MM.1S (cell line): ENCODE measurements at regions not wholly inside any gene's neighbourhood (a gene's known extent, or its start where the extent isn't known, plus 50 kb on each side); places are given as distances from the start of the nearest gene placed in this dataset.

Source experiments
- EZH2 ChIP-seq: fragments of 300-600 bp; sonication (generic); optimal IDR thresholded peaks from 2 replicates; pipeline ENCODE3; 2017; ENCODE audit warnings: low read depth, mild to moderate bottlenecking, antibody characterized with exemption, low read length, mixed read lengths
- TF ChIP-seq, protein P1 (sequence below): fragments of 300-600 bp; sonication (generic); IDR thresholded peaks from 2 replicates; pipeline ENCODE4 v1.5.1; 2016; ENCODE audit warnings: antibody characterized with exemption, low read length, mixed read lengths

DNA sequence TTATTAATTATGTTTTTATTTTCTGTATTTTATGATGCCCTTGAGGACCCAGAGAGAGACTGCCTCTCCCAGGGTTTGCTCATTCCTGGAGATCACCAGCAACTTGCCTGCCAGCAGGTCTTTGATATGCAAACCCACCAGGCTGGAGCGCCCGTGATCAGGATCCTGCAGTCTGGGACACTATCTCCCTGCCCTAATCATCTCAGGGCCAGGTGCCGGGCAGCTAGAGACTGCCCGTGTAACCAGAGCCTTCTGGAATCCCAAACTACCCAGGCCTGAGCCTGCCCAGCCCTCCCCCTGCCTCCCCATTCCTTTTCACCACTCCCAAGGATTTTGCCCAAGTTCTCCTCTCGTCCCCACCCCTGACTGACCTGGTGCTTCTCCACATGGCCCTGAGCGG lies 52.2 kb upstream of the B3GAT1 start:
- TF ChIP-seq, protein P1, sequence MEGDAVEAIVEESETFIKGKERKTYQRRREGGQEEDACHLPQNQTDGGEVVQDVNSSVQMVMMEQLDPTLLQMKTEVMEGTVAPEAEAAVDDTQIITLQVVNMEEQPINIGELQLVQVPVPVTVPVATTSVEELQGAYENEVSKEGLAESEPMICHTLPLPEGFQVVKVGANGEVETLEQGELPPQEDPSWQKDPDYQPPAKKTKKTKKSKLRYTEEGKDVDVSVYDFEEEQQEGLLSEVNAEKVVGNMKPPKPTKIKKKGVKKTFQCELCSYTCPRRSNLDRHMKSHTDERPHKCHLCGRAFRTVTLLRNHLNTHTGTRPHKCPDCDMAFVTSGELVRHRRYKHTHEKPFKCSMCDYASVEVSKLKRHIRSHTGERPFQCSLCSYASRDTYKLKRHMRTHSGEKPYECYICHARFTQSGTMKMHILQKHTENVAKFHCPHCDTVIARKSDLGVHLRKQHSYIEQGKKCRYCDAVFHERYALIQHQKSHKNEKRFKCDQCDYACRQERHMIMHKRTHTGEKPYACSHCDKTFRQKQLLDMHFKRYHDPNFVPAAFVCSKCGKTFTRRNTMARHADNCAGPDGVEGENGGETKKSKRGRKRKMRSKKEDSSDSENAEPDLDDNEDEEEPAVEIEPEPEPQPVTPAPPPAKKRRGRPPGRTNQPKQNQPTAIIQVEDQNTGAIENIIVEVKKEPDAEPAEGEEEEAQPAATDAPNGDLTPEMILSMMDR = no peak
- TF ChIP-seq EZH2 = no peak
